GM12891 (cell line): ENCODE measurements at regions not wholly inside any gene's neighbourhood (a gene's known extent, or its start where the extent isn't known, plus 50 kb on each side); places are given as distances from the start of the nearest gene placed in this dataset.

Experiments
- POLR2A ChIP-seq: IDR thresholded peaks from 2 replicates; pipeline ENCODE4 v1.6.1; 2011; ENCODE audit warnings: low read depth, low read length, control low read depth
- POLR2AphosphoS5 ChIP-seq: IDR thresholded peaks from 2 replicates; pipeline ENCODE4 v1.6.1; 2011; ENCODE audit warnings: low read depth, low read length, control low read depth
- SPI1 ChIP-seq: IDR thresholded peaks from 2 replicates; pipeline ENCODE4 v1.6.1; 2011; ENCODE audit warnings: low read depth, low read length, control low read depth

DNA sequence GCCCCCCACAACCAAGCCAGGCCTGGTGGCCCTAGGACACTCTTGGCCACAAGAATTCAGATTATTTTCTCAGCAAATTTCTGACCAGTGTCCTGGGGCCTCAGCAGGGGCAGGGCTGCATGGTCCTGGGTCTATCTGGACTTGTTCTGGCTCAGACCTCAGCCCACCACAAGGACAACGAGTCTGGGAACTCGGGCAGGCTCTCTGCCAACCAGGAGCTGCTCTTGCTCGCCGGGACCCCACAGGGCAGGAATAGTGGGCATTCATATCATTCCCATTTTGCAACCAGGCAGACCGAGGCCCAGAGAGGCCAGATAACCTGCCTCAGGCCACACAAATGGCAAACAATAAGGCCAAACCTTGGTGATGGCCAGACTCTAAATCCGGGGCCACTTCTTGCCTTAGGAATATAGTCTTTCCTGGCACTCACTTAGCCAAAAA is 75.4 kb upstream of the WNT7B start:
- no peak for TF ChIP-seq POLR2AphosphoS5
- no peak for TF ChIP-seq SPI1
- TF ChIP-seq POLR2A = no peak
